Esophagus muscularis mucosa (tissue), 4 donors: ENCODE measurements at regions not wholly inside any gene's neighbourhood (a gene's known extent, or its start where the extent isn't known, plus 50 kb on each side); places are given as distances from the start of the nearest gene placed in this dataset.

Source experiments
- EP300 ChIP-seq: sonication (generic); formaldehyde crosslinking; IDR thresholded peaks from one replicate; pipeline ENCODE4 v1.6.1; 2017; ENCODE audit warnings: antibody characterized with exemption
- POLR2A ChIP-seq: fragments of 450-650 bp; IDR thresholded peaks from one replicate; pipeline ENCODE4 v1.6.1; 2017; ENCODE audit warnings: antibody characterized with exemption, moderate library complexity, mild to moderate bottlenecking, low read depth
- TF ChIP-seq, protein P1 (sequence below), 3 experiments: fragments of 200-600 bp in 2 of 3; fragments of 450-650 bp in 1 of 3; sonication (generic) in 2 of 3; IDR thresholded peaks; one replicate each; pipeline ENCODE4 v1.5.1; 2017 to 2019; ENCODE audit warnings: antibody characterized with exemption in 3 of 3, mild to moderate bottlenecking in 2 of 3, moderate library complexity in 1 of 3

DNA sequence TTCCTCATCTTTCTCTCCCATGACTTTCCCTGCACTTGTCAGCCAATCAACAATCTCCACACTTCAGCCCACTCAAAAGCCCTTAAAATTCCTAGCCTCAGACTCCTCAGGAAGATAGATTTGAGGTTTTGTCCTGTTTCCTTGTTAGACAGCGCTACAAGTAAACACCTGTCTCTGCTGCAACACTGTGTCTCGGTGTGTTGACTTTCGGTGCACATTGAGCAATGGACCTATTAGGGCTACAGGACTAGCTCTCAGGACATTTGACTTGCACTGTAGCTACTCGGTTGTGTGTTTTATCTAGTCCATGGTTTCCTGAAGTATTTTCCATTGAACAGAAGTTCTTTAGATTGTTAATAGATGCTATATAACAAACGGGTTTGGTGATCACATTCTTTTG, 140.9 kb upstream of the XPO1 start:
- TF ChIP-seq, protein P1, sequence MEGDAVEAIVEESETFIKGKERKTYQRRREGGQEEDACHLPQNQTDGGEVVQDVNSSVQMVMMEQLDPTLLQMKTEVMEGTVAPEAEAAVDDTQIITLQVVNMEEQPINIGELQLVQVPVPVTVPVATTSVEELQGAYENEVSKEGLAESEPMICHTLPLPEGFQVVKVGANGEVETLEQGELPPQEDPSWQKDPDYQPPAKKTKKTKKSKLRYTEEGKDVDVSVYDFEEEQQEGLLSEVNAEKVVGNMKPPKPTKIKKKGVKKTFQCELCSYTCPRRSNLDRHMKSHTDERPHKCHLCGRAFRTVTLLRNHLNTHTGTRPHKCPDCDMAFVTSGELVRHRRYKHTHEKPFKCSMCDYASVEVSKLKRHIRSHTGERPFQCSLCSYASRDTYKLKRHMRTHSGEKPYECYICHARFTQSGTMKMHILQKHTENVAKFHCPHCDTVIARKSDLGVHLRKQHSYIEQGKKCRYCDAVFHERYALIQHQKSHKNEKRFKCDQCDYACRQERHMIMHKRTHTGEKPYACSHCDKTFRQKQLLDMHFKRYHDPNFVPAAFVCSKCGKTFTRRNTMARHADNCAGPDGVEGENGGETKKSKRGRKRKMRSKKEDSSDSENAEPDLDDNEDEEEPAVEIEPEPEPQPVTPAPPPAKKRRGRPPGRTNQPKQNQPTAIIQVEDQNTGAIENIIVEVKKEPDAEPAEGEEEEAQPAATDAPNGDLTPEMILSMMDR (IDR thresholded peaks at IDR 0.05): no peak
- TF ChIP-seq EP300 (no peak), POLR2A (no peak)
